PC-3 (cell line): ENCODE measurements at regions not wholly inside any gene's neighbourhood (a gene's known extent, or its start where the extent isn't known, plus 50 kb on each side); places are given as distances from the start of the nearest gene placed in this dataset.
"Not testable (repeated sequence)": the region's sequence is repeated elsewhere in the genome, so short reads cannot be mapped to it uniquely, and the experiment has no call there.

Experiments
- ATAC-seq: fragments of 200-7000 bp; cut with Tn5 transposase; 2 replicates; pipeline ENCODE4 v1.9.1; 2020; ENCODE audit warnings: mild to moderate bottlenecking, moderate library complexity
- BruUV-seq: library from RNA; stranded (reverse); fragments of 400-500 nt; replicated peaks from 2 replicates; lab custom pipeline; 2021; lab: Mats Ljungman, UMichigan
- CTCF ChIA-PET: fragments of 300-600 bp; sonication (Branson Sonifier 250); formaldehyde crosslinking; loops from one replicate; lab custom pipeline; 2022; ENCODE audit warnings: antibody characterized with exemption; lab: Charles Lee
- POLR2A ChIA-PET: fragments of 300-600 bp; sonication (Branson Sonifier 250); formaldehyde crosslinking; loops from one replicate; lab custom pipeline; 2022; ENCODE audit warnings: antibody characterized with exemption; ENCODE audit not compliant: unreplicated experiment; lab: Charles Lee
- DNase-seq: peaks from one replicate; pipeline ENCODE4 v3.0.0-alpha.2; 2015
- H2AFZ ChIP-seq: fragments of 300-600 bp; sonication (generic); 2 replicates; pipeline ENCODE4 v1.6.0; 2016; ENCODE audit warnings: antibody characterized with exemption, low read length
- H3F3A ChIP-seq: fragments of 300-600 bp; sonication (generic); one replicate; pipeline ENCODE4 v1.6.0; 2017; ENCODE audit warnings: antibody characterized with exemption, low read length, control low read depth, mild to moderate bottlenecking; ENCODE audit not compliant: unreplicated experiment
- H3K27ac ChIP-seq: fragments of 300-600 bp; sonication (generic); 2 replicates; pipeline ENCODE4 v1.5.1; 2016; ENCODE audit warnings: mild to moderate bottlenecking, low read length
- H3K27me3 ChIP-seq: fragments of 300-600 bp; sonication (generic); 2 replicates; pipeline ENCODE4 v1.6.1; 2016; ENCODE audit warnings: low read length, mixed read lengths
- H3K36me3 ChIP-seq: fragments of 300-600 bp; sonication (generic); 2 replicates; pipeline ENCODE4 v1.6.1; 2016; ENCODE audit warnings: low read depth, mixed run types, low read length, mixed read lengths
- H3K4me1 ChIP-seq: fragments of 300-600 bp; sonication (generic); 2 replicates; pipeline ENCODE4 v1.5.1; 2016; ENCODE audit warnings: low read length; ENCODE audit not compliant: insufficient read depth
- H3K4me2 ChIP-seq: fragments of 300-600 bp; sonication (generic); 2 replicates; pipeline ENCODE4 v1.6.0; 2016; ENCODE audit warnings: low read length
- H3K4me3 ChIP-seq: fragments of 300-600 bp; sonication (generic); 2 replicates; pipeline ENCODE4 v1.5.1; 2016; ENCODE audit warnings: mild to moderate bottlenecking, low read length, mixed read lengths
- H3K79me2 ChIP-seq: fragments of 300-600 bp; sonication (generic); 2 replicates; pipeline ENCODE4 v1.6.1; 2017; ENCODE audit warnings: low read length, mixed read lengths
- H3K9ac ChIP-seq: fragments of 300-600 bp; sonication (generic); 2 replicates; pipeline ENCODE4 v1.6.0; 2016; ENCODE audit warnings: mild to moderate bottlenecking, low read length
- H3K9me2 ChIP-seq: fragments of 300-600 bp; sonication (generic); replicated peaks from 2 replicates; pipeline ENCODE4 v1.6.1; 2016; ENCODE audit warnings: mixed run types, low read length, mixed read lengths
- H3K9me3 ChIP-seq: fragments of 300-600 bp; sonication (generic); 2 replicates; pipeline ENCODE4 v1.6.1; 2016; ENCODE audit warnings: low read length, mixed read lengths
- H4K20me1 ChIP-seq: fragments of 300-600 bp; sonication (generic); 2 replicates; pipeline ENCODE4 v1.6.1; 2016; ENCODE audit warnings: low read length, mixed read lengths
- CTCF ChIP-seq: fragments of 300-600 bp; sonication (generic); conservative IDR thresholded peaks from 2 replicates; pipeline ENCODE4 v1.5.1; 2017; ENCODE audit warnings: antibody characterized with exemption, low read depth, mild to moderate bottlenecking, low read length
- EZH2 ChIP-seq: fragments of 300-600 bp; sonication (generic); IDR thresholded peaks from one replicate; pipeline ENCODE4 v1.6.1; 2017; ENCODE audit warnings: antibody characterized with exemption, mild to moderate bottlenecking, low read length; ENCODE audit not compliant: unreplicated experiment
- EZH2phosphoT487 ChIP-seq: fragments of 300-600 bp; sonication (generic); IDR thresholded peaks from 2 replicates; pipeline ENCODE4 v1.6.1; 2018; ENCODE audit warnings: mild to moderate bottlenecking, antibody characterized with exemption, low read length, borderline replicate concordance
- intact Hi-C: fragments of 100-400 bp; cut with micrococcal nuclease; formaldehyde crosslinking; loops from 2 replicates; pipeline ENCODE4 v1.9.0; 2023

GRCh38 chr9:75455444-75455921 is 367.2 kb downstream of the OSTF1 start:
- Histone ChIP-seq H3K9ac (no peak overlapping the region), H3K9me2 (no peaks in the 10 kb centered on the region), H3K4me3 (no peak overlapping the region), H3K36me3 (no peaks in the 10 kb centered on the region), H4K20me1 (no peaks in the 10 kb centered on the region), H3K9me3 (no peaks in the 10 kb centered on the region), H3K4me2 (no peak overlapping the region), H3K27ac (no peak overlapping the region), H3F3A (no peaks in the 10 kb centered on the region), H3K79me2 (no peaks in the 10 kb centered on the region), H3K27me3 (no peaks in the 10 kb centered on the region), H3K4me1 (no peaks in the 10 kb centered on the region), H2AFZ (no peak overlapping the region)
- DNase-seq = no peak
- intact Hi-C loops = no loop called here
- POLR2A ChIA-PET = no interaction called here
- TF ChIP-seq EZH2phosphoT487 (no peak), CTCF (no peak), EZH2 (no peak)
- BruUV-seq = no TSS peak
- ATAC-seq = no peak
- CTCF ChIA-PET = no interaction called here

GRCh38 chr9:75456698-75457097 is 368.4 kb downstream of the OSTF1 start:
- CTCF ChIA-PET = no interaction called here
- no peak overlapping the region for H3K4me2 ChIP-seq
- intact Hi-C loops = no loop called here
- H3K9me2 ChIP-seq = no peaks in the 10 kb centered on the region
- H3K27me3 ChIP-seq = no peaks in the 10 kb centered on the region
- DNase-seq (no peak), ATAC-seq (no peak)
- H3K36me3 ChIP-seq = no peaks in the 10 kb centered on the region
- H4K20me1 ChIP-seq = no peaks in the 10 kb centered on the region
- H3K79me2 ChIP-seq = no peaks in the 10 kb centered on the region
- no peak overlapping the region for H3K27ac ChIP-seq
- H2AFZ ChIP-seq = no peak overlapping the region
- BruUV-seq = no TSS peak
- POLR2A ChIA-PET = no interaction called here
- H3K9me3 ChIP-seq = no peaks in the 10 kb centered on the region
- no peak overlapping the region for H3K4me3 ChIP-seq
- H3K4me1 ChIP-seq = no peaks in the 10 kb centered on the region
- no peak overlapping the region for H3K9ac ChIP-seq
- no peak for TF ChIP-seq CTCF
- no peak for TF ChIP-seq EZH2phosphoT487
- no peak for TF ChIP-seq EZH2
- no peaks in the 10 kb centered on the region for H3F3A ChIP-seq

- no TSS peak for BruUV-seq
- intact Hi-C loops = no loop called here
- Histone ChIP-seq H3F3A (no peaks in the 10 kb centered on the region), H3K27ac (no peak overlapping the region), H3K9me3 (no peaks in the 10 kb centered on the region), H3K79me2 (no peaks in the 10 kb centered on the region), H3K27me3 (no peaks in the 10 kb centered on the region), H3K4me3 (no peak overlapping the region), H2AFZ (no peak overlapping the region), H3K4me2 (no peak overlapping the region), H3K4me1 (no peaks in the 10 kb centered on the region), H3K9me2 (no peaks in the 10 kb centered on the region), H4K20me1 (no peaks in the 10 kb centered on the region), H3K36me3 (no peaks in the 10 kb centered on the region), H3K9ac (no peak overlapping the region)
- ATAC-seq (no peak), DNase-seq (no peak)
- ChIA-PET CTCF (no interaction called here), POLR2A (no interaction called here)
- TF ChIP-seq EZH2 (no peak), CTCF (no peak), EZH2phosphoT487 (no peak)
These were observed 369.2 kb downstream of the OSTF1 start for GRCh38 chr9:75457474-75458011.

- H3K9me2 ChIP-seq, H3K79me2 ChIP-seq, H3K9me3 ChIP-seq, POLR2A ChIA-PET, intact Hi-C loops, H2AFZ ChIP-seq, H3F3A ChIP-seq, BruUV-seq, H3K4me2 ChIP-seq, H3K36me3 ChIP-seq, ATAC-seq, H3K9ac ChIP-seq, CTCF ChIA-PET, H3K4me1 ChIP-seq, H4K20me1 ChIP-seq, H3K27ac ChIP-seq, H3K4me3 ChIP-seq, H3K27me3 ChIP-seq, DNase-seq: not testable (repeated sequence)
These were observed 371.0 kb downstream of the OSTF1 start for GRCh38 chr9:75459311-75459710.
